ENCODE measurements at regions not wholly inside any gene's neighbourhood (a gene's known extent, or its start where the extent isn't known, plus 50 kb on each side); places are given as distances from the start of the nearest gene placed in this dataset.

DNA sequence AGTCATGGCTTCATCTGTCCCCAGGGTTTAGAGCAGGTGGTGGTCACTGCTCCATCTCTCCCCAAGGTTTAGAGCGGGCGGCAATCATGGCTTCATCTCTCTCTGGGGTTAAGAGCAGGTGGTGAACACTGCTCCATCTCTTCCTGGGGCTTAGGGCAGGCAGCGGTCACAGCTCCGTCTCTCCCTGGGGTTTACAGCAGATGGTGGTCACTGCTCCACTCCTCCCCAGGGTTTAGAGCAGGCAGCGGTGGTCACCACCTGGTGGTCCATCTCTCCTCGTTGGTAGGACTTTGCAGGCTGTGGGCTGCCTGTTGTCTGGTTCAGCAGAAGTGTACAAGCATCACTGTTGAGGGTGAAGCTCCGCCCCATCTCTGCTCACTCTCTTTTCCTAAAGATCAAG, 52.8 kb upstream of the ARHGEF7 start:
- TF ChIP-seq, protein P1, sequence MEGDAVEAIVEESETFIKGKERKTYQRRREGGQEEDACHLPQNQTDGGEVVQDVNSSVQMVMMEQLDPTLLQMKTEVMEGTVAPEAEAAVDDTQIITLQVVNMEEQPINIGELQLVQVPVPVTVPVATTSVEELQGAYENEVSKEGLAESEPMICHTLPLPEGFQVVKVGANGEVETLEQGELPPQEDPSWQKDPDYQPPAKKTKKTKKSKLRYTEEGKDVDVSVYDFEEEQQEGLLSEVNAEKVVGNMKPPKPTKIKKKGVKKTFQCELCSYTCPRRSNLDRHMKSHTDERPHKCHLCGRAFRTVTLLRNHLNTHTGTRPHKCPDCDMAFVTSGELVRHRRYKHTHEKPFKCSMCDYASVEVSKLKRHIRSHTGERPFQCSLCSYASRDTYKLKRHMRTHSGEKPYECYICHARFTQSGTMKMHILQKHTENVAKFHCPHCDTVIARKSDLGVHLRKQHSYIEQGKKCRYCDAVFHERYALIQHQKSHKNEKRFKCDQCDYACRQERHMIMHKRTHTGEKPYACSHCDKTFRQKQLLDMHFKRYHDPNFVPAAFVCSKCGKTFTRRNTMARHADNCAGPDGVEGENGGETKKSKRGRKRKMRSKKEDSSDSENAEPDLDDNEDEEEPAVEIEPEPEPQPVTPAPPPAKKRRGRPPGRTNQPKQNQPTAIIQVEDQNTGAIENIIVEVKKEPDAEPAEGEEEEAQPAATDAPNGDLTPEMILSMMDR (IDR thresholded peaks at IDR 0.05) = no peak
- TF ChIP-seq POLR2A (IDR thresholded peaks at IDR 0.05) = no peak
